GM21825 (cell line): ENCODE measurements at regions not wholly inside any gene's neighbourhood (a gene's known extent, or its start where the extent isn't known, plus 50 kb on each side); places are given as distances from the start of the nearest gene placed in this dataset.

Experiments used
- ATAC-seq: cut with Tn5 transposase; IDR thresholded peaks from one replicate; pipeline ENCODE4 v1.9.1; 2021; ENCODE audit warnings: mild to moderate bottlenecking, moderate library complexity; ENCODE audit not compliant: unreplicated experiment

DNA sequence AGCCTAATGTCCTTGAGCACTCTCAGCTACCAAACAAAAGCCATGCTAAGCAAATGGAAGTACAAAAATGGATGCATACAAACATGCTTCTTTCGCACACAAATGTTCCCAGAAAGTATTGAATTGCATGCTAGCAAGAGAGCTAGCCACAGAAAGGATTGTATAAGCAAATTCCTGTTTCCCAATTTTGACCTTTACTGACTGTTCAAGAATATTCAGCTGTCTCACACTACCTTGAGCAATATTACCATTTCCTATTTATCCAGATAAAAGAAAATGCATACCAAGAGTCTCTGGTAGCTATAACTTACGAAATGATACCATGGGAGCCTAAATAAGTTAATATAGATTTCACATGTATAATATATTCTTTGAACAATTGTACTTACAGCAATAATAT lies 264.6 kb downstream of the TMEM167A start:
- no peak for ATAC-seq

DNA sequence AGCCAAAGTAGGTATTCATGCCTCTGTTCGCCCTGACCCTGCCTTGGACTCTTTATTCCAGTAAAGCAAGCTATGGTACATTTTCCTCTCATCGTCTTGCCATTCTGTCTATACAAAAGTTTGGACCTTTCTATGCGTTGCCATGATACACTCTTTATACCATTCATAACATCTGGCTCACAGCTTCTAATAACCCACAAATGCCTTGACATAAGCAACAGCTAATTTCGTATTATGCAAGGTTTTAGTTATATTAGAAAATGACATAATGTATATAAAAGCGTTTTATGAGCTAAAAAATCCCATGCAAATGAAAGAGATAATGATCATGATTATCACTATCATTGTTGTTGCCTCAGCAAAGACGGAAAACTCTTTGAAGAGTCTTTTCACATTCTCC lies 265.7 kb downstream of the TMEM167A start:
- ATAC-seq = no peak

DNA sequence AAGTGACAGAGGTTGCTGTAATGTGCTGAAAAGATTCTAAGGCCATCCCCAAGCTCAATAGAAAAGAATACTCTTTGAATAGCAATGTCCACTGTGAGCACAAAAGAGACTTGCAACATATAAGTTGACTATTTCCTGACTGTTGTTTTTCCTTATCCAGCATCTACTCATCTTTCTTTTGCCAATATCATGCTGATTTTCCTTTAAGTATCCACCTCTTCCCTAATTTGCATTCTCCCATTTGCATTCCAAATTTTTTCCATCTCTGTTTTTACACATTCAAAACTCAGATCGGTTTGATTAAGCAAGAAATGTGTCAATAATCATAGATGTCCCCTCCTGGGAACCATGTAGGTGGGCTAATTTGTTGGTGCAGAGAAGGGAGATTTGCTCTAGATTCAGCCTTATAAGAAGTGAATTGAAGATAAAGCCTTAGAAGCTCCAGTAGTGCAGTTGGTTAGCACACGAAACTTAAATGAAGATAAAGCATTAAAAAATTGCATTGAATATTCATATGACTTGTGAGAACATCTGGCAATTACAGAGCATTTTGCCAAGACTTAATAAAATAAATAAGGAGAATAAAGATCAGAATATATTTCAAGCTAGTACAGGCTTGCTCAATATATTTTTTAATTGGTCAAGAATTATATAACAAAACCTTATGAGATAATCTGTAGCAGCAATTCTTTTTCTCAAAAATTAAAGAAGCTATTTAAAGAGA lies 267.6 kb downstream of the TMEM167A start:
- no peak for ATAC-seq

DNA sequence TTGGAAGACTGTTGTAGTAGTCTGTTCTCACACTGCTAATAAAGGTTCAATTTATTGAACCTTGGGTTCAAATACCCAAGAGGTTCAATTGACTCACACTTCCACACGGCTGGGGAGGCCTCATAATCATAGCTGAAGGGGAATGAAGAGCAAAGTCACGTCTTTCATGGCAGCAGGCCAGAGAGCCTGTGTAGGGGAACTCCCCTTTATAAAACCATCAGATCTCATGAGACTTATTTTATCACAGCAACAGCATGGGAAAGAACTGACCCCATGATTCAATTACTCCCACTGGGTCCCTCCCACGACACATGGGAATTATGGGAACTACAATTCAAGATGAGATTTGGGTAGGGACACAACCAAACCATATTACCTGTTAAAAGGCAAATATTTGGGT lies 268.2 kb downstream of the TMEM167A start:
- ATAC-seq = no peak

DNA sequence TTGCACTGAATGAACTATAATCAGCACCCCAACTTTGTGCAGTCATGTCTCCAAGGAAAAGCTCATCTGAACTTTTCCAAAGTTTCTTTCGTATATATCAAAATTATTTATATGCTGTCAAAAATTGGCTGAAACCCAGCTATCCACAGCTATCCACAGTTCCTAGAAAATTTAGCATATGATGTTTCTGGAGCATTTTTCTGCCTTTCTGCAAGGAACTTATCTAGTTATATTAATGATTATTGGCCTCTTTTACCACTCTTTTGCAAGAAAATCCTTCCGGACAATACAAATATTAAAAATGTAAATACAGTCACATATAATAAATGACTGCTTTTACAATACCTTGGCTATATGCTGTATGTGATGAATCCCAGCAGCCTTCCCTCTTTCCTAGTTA lies 270.2 kb downstream of the TMEM167A start:
- no peak for ATAC-seq

DNA sequence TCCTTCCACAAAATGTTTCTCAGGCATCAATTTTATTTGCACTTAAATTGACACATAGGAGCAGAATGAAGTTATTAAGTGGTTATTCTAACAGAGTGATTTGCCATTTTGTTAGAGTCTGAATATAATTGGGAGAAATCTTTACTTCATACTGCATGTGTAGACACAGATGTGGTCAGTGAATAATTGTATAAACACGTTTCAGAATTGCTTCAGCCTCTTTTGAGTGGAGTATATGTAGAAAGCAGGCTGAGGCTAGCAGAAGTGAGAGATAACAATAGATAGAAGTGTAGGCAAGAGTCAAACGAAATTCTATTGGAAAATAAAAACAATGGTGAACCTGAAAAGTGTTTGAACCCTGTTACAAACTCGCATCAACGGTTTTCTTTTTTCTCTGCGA lies 270.7 kb downstream of the TMEM167A start:
- ATAC-seq = no peak

DNA sequence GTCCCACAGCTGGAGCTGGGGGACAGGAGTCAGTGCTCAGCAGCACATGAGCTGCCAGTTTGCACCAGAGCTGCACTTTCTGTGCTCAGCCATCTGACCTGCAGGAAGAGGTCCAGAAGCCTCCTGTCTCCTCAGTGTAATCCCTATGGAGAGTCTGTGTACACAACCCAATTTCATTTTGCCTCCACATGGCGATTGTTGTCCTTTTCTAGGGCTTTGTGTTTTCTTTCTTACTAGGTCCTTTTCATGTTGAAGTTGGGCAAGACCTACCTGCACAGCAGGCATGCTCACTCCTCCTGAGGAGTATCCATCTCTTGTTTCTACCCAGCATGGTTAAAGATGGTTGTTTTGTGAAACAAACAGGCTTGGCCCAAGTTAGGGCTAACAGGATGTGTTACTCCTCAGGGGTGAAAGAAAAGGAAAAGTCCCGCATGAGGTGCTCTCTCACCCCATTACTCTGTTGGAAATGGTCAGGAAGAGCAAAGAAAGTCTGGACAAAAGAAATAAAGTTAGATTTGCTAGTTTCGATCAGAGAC lies 273.0 kb downstream of the TMEM167A start:
- ATAC-seq = no peak

DNA sequence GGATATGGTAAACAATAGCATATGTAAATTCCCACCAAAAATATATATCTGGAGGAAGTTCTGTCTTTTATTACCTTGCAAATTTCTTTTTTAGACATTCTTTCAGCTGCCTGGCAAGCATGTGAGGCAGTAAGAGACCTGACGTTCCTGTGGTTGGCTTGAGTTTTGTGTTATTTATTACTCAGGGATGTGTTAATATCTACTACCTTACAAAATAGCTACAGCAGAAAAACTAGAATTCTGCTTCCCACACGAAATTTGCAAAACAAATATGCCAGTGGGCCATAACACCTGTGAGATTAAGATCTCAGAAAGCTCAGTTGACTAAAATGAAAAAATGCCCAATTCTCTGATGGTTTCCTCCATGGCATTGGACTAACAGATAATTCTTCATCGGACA lies 274.2 kb downstream of the TMEM167A start:
- ATAC-seq = no peak

DNA sequence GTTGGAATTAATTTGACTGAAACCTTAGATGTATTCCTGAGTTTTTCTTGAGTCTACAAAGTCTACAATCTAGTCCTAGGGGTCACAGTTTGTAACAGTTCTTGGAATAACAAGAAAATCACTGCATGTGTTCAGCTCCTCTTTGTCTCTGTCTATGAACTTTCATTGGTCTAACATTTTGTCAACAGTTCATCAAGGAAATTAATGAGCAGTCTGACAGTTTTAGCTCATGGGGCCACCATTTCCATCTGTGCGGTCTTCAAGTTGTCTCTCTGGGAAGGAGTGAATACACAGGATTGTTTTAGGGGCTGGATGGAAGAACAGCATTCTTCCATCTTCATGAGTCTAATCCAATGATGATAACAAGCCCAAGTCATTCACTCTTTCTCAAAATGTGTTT lies 276.4 kb downstream of the TMEM167A start:
- no peak for ATAC-seq

DNA sequence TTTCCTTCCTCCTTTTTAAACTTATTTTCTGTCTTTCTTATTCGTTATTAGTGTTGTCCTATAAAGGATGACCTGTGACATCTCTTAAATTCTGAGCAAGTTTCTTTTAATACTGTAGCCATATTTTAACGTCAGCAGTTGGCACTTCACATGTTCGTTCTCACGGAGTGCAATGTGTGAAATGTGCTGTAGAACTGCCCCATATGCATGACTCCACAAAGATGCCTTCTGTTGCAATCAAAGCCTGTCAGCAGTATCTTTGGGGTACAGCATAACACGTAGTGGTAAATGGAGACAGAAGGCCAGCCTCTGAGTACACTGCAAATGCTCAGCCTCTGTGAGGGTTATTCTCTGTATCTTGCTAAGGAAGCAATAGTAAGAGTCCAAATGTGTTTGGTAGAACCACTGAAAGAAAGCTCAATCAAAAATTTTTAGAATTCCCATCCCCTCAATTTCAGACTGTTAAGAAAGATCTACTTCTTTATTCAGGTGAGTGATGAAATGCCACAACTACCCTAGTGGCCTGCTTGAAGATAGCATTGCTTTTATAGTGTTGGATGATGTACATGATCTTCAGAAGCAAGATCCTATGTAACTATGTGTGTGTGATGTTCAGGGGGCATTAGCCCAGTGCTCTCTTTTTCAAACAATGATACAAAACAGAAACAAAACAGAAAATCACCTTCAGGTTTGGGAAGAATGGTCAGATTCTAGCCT lies 277.7 kb downstream of the TMEM167A start:
- no peak for ATAC-seq

DNA sequence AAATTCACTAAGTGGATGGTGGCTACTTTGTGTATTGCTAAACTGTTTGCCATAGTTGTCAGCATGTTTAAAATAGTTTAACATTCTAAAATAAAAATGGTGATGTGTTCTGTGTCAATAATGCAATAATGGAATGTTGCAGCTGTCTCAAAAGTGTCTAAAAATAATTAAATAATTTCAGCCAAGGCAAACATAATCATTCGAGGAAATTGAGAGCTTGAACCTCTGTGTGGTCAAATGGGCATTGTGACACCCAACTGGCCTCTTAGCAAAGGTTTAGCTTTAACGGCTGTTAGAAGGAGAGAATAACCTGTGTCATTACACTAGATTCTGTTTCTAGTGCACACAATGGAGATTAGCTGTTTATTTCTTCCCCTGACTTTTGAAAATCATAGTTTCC lies 278.5 kb downstream of the TMEM167A start:
- no peak for ATAC-seq

DNA sequence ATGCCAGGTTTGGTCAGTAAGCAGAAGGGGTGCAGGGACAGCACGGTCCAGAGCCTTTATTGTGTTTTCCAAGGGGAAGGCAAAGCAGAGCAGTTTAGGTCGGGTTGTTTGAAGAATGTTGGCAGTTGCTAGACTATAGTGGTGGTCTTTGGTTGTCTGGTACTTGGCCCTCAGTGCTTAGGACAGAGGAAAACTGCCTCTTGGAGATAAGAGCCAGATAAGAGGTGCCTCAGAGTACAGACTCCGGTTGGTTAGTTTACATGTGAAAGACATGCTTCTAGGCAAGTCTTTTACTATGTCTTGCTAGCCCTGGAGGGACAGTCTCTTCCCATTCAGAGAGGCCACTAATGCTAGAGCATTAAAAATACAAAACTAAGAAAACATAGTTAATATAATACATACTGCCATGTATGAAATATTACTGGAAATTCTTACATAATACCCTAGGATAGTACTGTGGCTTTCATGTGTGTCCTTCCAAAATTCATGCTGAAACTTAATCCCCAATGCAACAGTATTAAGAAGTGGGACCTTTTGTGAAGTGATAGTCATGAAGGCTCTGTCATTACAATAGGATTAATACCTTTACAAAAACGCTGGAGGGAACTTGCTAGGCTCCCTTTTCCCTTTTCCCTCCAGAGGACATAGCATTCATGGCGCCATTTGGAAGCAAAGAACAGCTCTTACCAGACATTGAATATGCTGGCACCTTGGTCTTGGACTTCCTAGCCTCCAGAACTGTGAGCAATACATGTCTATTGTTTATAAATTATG lies 280.4 kb downstream of the TMEM167A start:
- no peak for ATAC-seq

DNA sequence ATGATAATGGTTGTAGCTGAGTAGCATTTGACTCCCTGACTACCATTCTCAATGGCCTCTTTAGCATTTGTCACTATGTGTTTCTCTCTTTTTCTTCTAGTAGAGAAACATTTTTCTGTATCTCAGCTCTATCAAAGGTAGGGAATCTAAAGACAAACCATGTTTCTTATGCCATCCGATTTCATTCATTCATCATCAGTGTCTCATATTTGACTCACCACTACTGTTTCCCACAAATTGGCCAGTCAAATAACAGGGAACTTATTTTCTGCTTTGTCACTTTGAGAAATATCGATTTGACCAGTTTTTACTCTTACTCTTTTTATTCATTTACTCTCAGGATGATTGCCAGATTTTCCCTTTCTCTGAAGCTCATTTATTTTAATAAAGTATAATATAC lies 282.3 kb downstream of the TMEM167A start:
- no peak for ATAC-seq

DNA sequence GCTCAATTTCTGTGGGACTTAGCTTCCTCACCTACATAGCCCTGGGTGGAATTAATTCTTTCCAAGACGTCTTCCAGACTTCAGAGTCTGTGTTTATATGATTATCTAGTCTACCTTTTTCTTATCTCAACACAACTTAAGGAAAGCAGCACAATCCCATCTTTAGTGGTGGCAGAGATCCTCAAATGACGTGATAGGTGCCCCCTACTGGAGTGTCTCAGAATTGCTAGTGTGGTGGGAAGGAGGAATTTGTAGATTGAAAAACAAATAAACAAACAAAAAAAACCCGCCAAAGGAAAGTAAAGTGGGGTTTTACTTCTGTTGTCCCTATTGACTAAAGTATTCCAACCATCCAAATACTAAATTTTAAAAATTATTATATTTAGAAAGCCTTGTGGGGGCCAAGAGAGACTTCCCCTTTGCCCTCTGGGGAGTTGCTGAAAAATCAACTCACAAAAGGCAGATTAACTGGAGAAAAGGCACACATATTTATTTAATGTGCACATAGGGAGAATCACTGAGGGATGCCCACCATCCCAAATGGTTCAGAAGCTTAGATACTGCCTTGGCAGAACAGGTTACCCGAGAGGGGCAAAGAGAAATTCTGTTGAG lies 283.3 kb downstream of the TMEM167A start:
- ATAC-seq = no peak

DNA sequence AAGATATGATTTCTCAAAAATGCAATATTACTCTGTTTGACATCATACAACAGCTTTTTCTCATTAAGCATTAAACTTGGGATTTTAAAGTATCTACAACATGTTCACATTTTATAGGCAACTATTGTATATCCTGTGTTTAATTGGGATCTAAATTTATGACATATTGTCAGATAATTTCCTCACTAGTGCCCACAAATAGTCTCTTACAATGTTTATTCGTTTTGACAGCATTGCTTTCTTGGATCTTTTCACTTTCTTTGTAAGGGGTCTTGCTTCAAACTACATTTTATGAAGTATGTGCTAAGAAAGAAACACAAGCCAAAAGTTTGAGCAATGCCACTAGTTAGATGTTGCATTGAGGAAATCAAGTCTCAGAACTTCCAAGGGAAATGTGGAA lies 285.1 kb downstream of the TMEM167A start:
- no peak for ATAC-seq

DNA sequence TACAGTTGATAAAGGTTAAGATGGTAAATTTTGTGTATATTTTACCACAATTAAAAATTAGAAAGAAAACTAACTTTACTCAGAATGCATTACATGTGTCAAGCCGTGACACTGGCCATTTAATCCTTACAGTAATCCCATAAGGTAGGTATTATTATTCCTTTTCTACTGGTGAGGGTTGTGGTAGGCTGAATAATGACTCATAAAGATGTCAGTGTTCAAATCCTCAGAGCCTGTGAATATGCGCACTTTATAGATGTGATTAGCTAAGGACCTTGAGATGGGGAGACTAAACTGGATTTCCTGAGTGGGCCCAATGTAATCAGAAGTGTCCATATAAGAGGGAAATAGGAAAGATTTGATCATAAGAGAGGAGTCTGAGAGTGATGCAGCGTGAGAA lies 288.1 kb downstream of the TMEM167A start:
- no peak for ATAC-seq

DNA sequence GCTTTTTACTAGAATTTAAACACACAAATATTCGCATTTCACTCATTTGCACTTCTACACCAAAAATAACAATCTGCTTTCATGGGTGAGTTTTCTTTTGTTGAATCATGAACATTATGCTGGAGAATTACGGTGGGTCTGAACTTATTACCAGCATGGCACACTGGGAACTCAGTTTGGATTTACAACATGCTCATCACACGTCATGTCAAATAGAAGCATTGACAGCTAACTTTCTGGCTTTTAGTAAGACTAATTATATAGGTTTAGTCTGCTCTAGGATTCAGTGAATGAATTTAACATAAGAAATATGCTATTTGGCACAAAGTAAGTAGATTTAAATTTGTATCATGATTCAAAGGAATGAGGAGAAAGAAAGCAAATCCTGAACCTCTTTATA lies 290.4 kb downstream of the TMEM167A start:
- no peak for ATAC-seq

DNA sequence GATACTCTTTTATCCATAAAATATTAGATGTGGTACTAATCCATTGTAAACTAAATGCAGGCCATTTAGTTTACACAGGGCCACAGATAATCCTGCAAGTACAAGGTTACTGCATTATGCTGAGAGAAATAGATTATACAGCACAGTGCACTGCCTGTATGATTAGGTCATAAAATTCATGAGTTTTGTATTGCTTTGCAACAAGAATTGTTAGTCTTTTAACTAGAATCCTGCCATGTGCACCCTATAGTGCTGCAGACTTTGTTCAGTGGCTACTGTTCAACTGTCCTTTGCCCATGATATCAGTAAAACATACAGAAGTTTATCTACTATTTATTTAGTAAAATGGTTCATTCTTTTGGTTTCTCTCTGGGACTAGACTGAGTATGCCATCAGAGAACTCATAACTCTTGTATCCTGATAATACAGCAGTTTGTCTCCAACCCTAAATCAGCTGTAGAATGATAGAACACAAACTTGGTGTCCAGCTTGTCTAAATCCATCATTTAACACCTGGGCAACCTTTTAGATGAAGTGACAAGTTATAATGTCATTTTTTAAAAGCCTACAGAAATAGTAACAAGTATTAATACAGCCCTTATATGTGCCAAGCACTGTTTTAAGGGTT lies 291.2 kb downstream of the TMEM167A start:
- ATAC-seq = no peak

DNA sequence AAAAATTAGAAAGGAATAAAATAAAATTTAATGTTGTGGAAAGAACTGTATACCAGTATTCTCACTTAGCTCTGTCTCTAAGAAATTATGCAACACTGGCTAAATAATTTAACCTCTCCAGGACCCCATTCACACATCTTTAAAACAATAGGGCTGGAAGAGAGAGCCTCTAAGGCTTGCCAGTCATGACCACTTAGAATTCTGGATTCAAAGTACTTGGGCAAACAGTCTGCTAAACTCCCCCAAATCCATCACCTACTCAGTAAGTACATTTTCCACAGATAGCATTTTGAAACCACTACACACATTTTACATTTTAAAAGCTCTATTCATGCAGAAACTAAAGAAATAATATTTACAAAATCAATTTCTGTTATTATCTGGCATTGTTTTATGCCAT lies 291.7 kb downstream of the TMEM167A start:
- no peak for ATAC-seq

DNA sequence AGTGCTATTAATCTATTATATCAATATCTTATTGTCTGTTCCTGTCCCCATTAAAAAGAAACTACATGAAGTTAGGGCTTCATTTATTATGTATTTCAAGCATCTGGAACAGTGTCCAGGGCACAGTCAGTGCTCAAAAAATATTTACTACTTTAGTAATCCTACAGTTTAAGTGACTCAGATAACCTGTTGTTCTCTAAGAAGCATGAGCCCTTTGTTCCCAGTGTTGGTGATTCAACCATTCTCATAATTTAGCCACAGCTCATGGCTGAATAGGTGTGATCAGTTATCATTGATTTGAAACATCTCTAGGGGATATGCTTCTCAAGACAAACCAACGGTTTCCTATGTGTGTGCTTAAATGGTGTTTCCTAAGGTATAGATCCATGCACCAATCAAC lies 292.7 kb downstream of the TMEM167A start:
- no peak for ATAC-seq

DNA sequence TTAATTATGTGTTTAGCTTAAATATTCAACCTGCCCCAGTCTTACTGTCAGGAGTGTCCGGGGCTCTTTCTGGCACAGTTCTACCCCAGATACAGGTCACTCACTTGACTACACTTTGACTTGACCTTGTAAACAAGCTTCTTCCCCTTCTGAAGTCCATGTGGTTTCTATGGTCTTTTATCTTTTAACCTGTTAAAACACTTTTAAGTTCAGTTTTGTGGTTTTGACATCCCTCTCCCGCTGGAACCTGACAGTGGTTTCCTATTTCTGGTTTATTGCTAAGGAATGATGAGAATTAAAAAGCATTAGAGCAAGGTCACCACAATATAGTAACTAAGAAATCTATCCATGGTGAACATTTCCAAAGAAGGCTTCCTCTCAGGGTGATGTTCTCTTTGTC lies 300.1 kb downstream of the TMEM167A start:
- no peak for ATAC-seq
